Neural progenitor cell (in vitro differentiated cells): ENCODE measurements at regions not wholly inside any gene's neighbourhood (a gene's known extent, or its start where the extent isn't known, plus 50 kb on each side); places are given as distances from the start of the nearest gene placed in this dataset.

Experiments
- CTCF ChIP-seq: fragments of 200-600 bp; sonication (generic); IDR thresholded peaks from 2 replicates; pipeline ENCODE4 v1.5.1; 2017; ENCODE audit warnings: antibody characterized with exemption, mild to moderate bottlenecking
- EZH2 ChIP-seq: fragments of 200-600 bp; sonication (generic); IDR thresholded peaks from 2 replicates; pipeline ENCODE4 v1.6.1; 2017; ENCODE audit warnings: antibody characterized with exemption, mild to moderate bottlenecking, moderate library complexity
- EZH2phosphoT487 ChIP-seq: fragments of 200-600 bp; sonication (generic); IDR thresholded peaks from 2 replicates; pipeline ENCODE4 v1.6.1; 2017; ENCODE audit warnings: antibody characterized with exemption

- TF ChIP-seq CTCF (no peak), EZH2 (no peak), EZH2phosphoT487 (no peak)
Observed at GRCh38 chr6:103872678-103873077, 987.0 kb downstream of the HACE1 start.
